K562 (cell line): ENCODE measurements at regions not wholly inside any gene's neighbourhood (a gene's known extent, or its start where the extent isn't known, plus 50 kb on each side); places are given as distances from the start of the nearest gene placed in this dataset.

ENCODE experiments used
- ATAC-seq: fragments of 200-7000 bp; cut with Tn5 transposase; 3 replicates; pipeline ENCODE4 v1.9.1; 2020; ENCODE audit warnings: moderate library complexity
- BruUV-seq: library from RNA; stranded (reverse); fragments of 400-500 nt; replicated peaks from 2 replicates; lab custom pipeline; 2021; lab: Mats Ljungman, UMichigan
- CTCF ChIA-PET: fragments of 300-600 bp; formaldehyde crosslinking; extraction: SDS; loops from one replicate; lab custom pipeline; 2021; ENCODE audit warnings: low intra/inter-chr PET ratio; lab: Yijun Ruan, JAX
- POLR2A ChIA-PET: fragments of 300-600, 350-650 bp; sonication (Branson Sonifier 250); formaldehyde crosslinking; extraction: SDS; loops from one replicate; lab custom pipeline; 2021; ENCODE audit warnings: antibody characterized with exemption, inconsistent platforms; lab: Yijun Ruan, JAX
- DNase-seq, 4 experiments: peaks; one replicate each; pipeline versions ENCODE4 v3.0.0 to v3.0.0-alpha.2; 2011 to 2018; ENCODE audit warnings: low spot score in 3 of 4, mixed read lengths in 3 of 4; ENCODE audit errors: extremely low read depth in 1 of 4
- FAIRE-seq: peaks from 2 replicates; lab custom pipeline; 2011; peaks lifted over from hg19 to GRCh38; lab: Jason Lieb, UNC
- H2AFZ ChIP-seq: 2 replicates; pipeline ENCODE4 v1.6.0; 2011; ENCODE audit warnings: low read depth, low read length, control low read depth, inconsistent platforms
- H3K27ac ChIP-seq: fragments of 200-600 bp; 3 replicates; pipeline ENCODE4 v1.8.0; 2011; ENCODE audit warnings: low read depth, mild to moderate bottlenecking, control low read depth, inconsistent platforms, low read length, moderate library complexity, mixed read lengths; ENCODE audit errors: extremely low read depth
- H3K27me3 ChIP-seq, 2 experiments: fragments of 300-600 bp in 1 of 2; 2 replicates in 1 of 2; 3 replicates in 1 of 2; pipeline versions ENCODE4 v1.6.0 to v1.8.0; 2011; ENCODE audit warnings: inconsistent platforms in 2 of 2, low read length in 2 of 2, mild to moderate bottlenecking in 1 of 2, mixed read lengths in 1 of 2, moderate library complexity in 1 of 2; ENCODE audit not compliant: control insufficient read depth in 2 of 2, insufficient read depth in 2 of 2
- H3K36me3 ChIP-seq: fragments of 300-600 bp; 3 replicates; pipeline ENCODE4 v1.8.0; 2011; ENCODE audit warnings: mild to moderate bottlenecking, low read length, inconsistent platforms; ENCODE audit not compliant: control insufficient read depth, insufficient read depth
- H3K4me1 ChIP-seq, 2 experiments: fragments of 200-600 bp in 1 of 2; replicated peaks in 1 of 2; 2 replicates in 1 of 2; 3 replicates in 1 of 2; pipeline versions ENCODE4 v1.5.1 to v1.8.0; 2011; ENCODE audit warnings: inconsistent platforms in 2 of 2, low read length in 2 of 2, mild to moderate bottlenecking in 1 of 2, mixed read lengths in 1 of 2, moderate library complexity in 1 of 2; ENCODE audit not compliant: control insufficient read depth in 2 of 2, insufficient read depth in 2 of 2
- H3K4me2 ChIP-seq: 2 replicates; pipeline ENCODE4 v1.6.1; 2011; ENCODE audit warnings: low read length, control low read depth, inconsistent platforms, mixed read lengths; ENCODE audit not compliant: insufficient read depth
- H3K4me3 ChIP-seq: fragments of 200-600 bp; sonication (generic), shearing (Covaris generic); 2 replicates; pipeline ENCODE4 v1.5.1; 2016; ENCODE audit warnings: control low read depth, inconsistent platforms
- H3K79me2 ChIP-seq: fragments of 200-600 bp; 3 replicates; pipeline ENCODE4 v1.8.0; 2011; ENCODE audit warnings: low read length, inconsistent platforms; ENCODE audit not compliant: control insufficient read depth, insufficient read depth
- H3K9ac ChIP-seq, 2 experiments: 2 replicates each; pipeline versions ENCODE4 v1.6.0 to v1.6.1; 2011; ENCODE audit warnings: low read depth in 2 of 2, low read length in 2 of 2, control low read depth in 1 of 2, inconsistent platforms in 1 of 2, mild to moderate bottlenecking in 1 of 2, mixed read lengths in 1 of 2; ENCODE audit not compliant: insufficient read depth in 1 of 2
- H3K9me1 ChIP-seq: one replicate; pipeline ENCODE4 v1.6.0; 2011; ENCODE audit warnings: inconsistent platforms, mild to moderate bottlenecking, low read length, moderate library complexity; ENCODE audit not compliant: control insufficient read depth, insufficient read depth
- H3K9me3 ChIP-seq: replicated peaks from 2 replicates; pipeline ENCODE4 v1.5.1; 2011; ENCODE audit warnings: low read depth, low read length, inconsistent platforms; ENCODE audit not compliant: control insufficient read depth, insufficient read depth
- H4K20me1 ChIP-seq: replicated peaks from 2 replicates; pipeline ENCODE4 v1.6.1; 2011; ENCODE audit warnings: low read length, inconsistent platforms, mixed read lengths; ENCODE audit not compliant: control insufficient read depth, insufficient read depth
- ATF3 ChIP-seq, 2 experiments: fragments of 450-650 bp in 1 of 2; sonication (generic) in 1 of 2; formaldehyde crosslinking in 1 of 2; IDR thresholded peaks in 1 of 2; conservative IDR thresholded peaks in 1 of 2; 2 replicates each; pipeline versions ENCODE4 v1.6.1 to v1.8.1; 2016 to 2023; ENCODE audit warnings: mild to moderate bottlenecking in 2 of 2, moderate library complexity in 2 of 2, inconsistent platforms in 1 of 2, missing genetic modification reagents in 1 of 2
- EZH2 ChIP-seq: IDR thresholded peaks from 2 replicates; pipeline ENCODE4 v1.6.1; 2012; ENCODE audit warnings: low read depth, mild to moderate bottlenecking, inconsistent platforms, low read length, borderline replicate concordance
- HNRNPL ChIP-seq: fragments of 200-400 bp; formaldehyde crosslinking; IDR thresholded peaks from 2 replicates; pipeline ENCODE4 v1.6.1; 2017; ENCODE audit warnings: low read depth, mild to moderate bottlenecking, low read length
- RB1 ChIP-seq: fragments of 450-650 bp; IDR thresholded peaks from 2 replicates; pipeline ENCODE4 v1.6.1; 2017; ENCODE audit warnings: low read depth, mild to moderate bottlenecking
- WGBS: fragments of 100-300 bp; shearing (Covaris generic); methylation state at CpG from one replicate; pipeline ENCODE4 v1.1.6; 2016; ENCODE audit warnings: low coverage, mixed read lengths; ENCODE audit not compliant: insufficient coverage; ENCODE audit errors: missing lambda C conversion rate; 5-methylcytosine and 5-hydroxymethylcytosine counted together
- in situ Hi-C: fragments of 300-500 bp; cut with MboI; formaldehyde crosslinking; loops from 4 replicates; pipeline ENCODE4 v1.15.0; 2018; ENCODE audit warnings: inconsistent platforms, mixed read lengths
- intact Hi-C: fragments of 100-400 bp; cut with micrococcal nuclease; formaldehyde crosslinking; loops from 2 replicates; pipeline ENCODE4 v1.14.2; 2022

GRCh38 chr10:52858722-52859121 lies 86.1 kb upstream of the MBL2 start:
- no peak overlapping the region for H3K4me3 ChIP-seq
- CTCF ChIA-PET: no interaction called here
- H3K9me3 ChIP-seq: peaks cover 2% of the 10 kb centered on the region; the same call in 1 of the 2 replicates
- H3K9ac ChIP-seq: no peak overlapping the region
- in situ Hi-C loops (no loop called here), intact Hi-C loops (no loop called here)
- TF ChIP-seq ATF3 (IDR thresholded peaks at IDR 0.05): no peak
- no peak for TF ChIP-seq ATF3 (CRISPR knock-in tag; conservative IDR thresholded peaks at IDR 0.05)
- no peak for TF ChIP-seq EZH2
- no peak for TF ChIP-seq RB1
- no peak for TF ChIP-seq HNRNPL
- H4K20me1 ChIP-seq: no peaks in the 10 kb centered on the region
- H3K27me3 ChIP-seq: no peaks in the 10 kb centered on the region
- FAIRE-seq (no peak), ATAC-seq (no peak), DNase-seq (no peak)
- no peaks in the 10 kb centered on the region for H3K4me1 ChIP-seq
- H3K4me2 ChIP-seq: no peak overlapping the region
- H3K79me2 ChIP-seq: no peaks in the 10 kb centered on the region
- 0% methylated on average over 2 of the region's 2 CpGs for WGBS
- H3K9me1 ChIP-seq: no peaks in the 10 kb centered on the region
- no peak overlapping the region for H3K27ac ChIP-seq
- no peaks in the 10 kb centered on the region for H3K36me3 ChIP-seq
- no TSS peak for BruUV-seq
- no peak overlapping the region for H2AFZ ChIP-seq
- POLR2A ChIA-PET: no interaction called here
